Lower leg skin (tissue), 3 donors: ENCODE measurements at regions not wholly inside any gene's neighbourhood (a gene's known extent, or its start where the extent isn't known, plus 50 kb on each side); places are given as distances from the start of the nearest gene placed in this dataset.

Experiments
- POLR2A ChIP-seq, 2 donors: fragments of 450-650 bp; IDR thresholded peaks; one replicate each; pipeline ENCODE4 v1.6.1; 2016 to 2017; ENCODE audit warnings: antibody characterized with exemption in 2 of 2, mild to moderate bottlenecking in 1 of 2, moderate library complexity in 1 of 2
- TF ChIP-seq, protein P1 (sequence below), 3 donors: fragments of 450-650 bp; IDR thresholded peaks; one replicate each; pipeline ENCODE4 v1.5.1; 2016; ENCODE audit warnings: antibody characterized with exemption in 3 of 3, mild to moderate bottlenecking in 3 of 3, moderate library complexity in 2 of 3

DNA sequence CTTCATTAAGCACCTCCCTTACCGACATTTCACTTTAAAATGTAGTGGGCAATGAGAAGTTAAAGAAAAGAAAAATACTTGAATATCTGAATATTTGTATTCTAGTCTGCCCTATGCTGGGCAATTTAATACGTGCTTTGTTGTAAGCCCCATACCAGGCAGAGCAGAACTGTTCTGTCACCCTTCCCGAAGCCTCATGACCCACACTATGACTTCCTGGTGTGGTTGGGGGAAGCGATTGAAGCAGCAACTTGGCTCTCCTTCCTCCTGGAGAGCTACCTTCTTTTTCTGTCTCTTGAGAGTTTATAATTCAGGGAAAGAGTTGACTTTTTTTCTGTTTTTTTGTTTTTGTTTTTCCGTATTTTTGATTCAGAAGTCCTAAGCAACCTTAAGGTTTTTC is 243.7 kb downstream of the INHBA start:
- TF ChIP-seq, protein P1, sequence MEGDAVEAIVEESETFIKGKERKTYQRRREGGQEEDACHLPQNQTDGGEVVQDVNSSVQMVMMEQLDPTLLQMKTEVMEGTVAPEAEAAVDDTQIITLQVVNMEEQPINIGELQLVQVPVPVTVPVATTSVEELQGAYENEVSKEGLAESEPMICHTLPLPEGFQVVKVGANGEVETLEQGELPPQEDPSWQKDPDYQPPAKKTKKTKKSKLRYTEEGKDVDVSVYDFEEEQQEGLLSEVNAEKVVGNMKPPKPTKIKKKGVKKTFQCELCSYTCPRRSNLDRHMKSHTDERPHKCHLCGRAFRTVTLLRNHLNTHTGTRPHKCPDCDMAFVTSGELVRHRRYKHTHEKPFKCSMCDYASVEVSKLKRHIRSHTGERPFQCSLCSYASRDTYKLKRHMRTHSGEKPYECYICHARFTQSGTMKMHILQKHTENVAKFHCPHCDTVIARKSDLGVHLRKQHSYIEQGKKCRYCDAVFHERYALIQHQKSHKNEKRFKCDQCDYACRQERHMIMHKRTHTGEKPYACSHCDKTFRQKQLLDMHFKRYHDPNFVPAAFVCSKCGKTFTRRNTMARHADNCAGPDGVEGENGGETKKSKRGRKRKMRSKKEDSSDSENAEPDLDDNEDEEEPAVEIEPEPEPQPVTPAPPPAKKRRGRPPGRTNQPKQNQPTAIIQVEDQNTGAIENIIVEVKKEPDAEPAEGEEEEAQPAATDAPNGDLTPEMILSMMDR (IDR thresholded peaks at IDR 0.05) = no peak
- no peak for TF ChIP-seq POLR2A (IDR thresholded peaks at IDR 0.05)
